HG03095 (cell line): ENCODE measurements at regions not wholly inside any gene's neighbourhood (a gene's known extent, or its start where the extent isn't known, plus 50 kb on each side); places are given as distances from the start of the nearest gene placed in this dataset.

ENCODE experiments used
- ATAC-seq: cut with Tn5 transposase; IDR thresholded peaks from one replicate; pipeline ENCODE4 v1.9.1; 2021; ENCODE audit warnings: moderate library complexity; ENCODE audit not compliant: unreplicated experiment

DNA sequence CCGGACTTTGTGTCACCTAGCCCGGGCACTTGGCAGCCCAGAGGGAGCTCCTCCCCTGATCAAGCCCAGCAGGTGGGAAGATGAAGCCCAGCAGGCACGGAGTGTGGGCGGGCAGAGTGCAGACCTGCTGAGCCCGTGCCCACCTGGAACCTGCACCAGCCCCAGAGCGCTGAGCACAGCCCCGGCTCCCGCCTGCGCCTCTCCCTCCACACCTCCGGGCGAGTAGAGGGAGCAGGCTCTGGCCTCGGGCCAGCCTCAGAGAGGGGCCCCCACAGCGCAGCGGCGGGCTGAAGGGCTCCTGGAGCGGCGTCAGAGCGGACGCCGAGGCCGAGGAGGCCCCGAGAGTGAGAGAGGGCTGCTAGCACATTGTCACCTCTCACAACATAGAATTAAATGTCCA, 257.7 kb downstream of the VGLL3 start:
- no peak for ATAC-seq

- ATAC-seq: no peak
Observed at GRCh38 chr3:86731501-86731901, 259.4 kb downstream of the VGLL3 start.

DNA sequence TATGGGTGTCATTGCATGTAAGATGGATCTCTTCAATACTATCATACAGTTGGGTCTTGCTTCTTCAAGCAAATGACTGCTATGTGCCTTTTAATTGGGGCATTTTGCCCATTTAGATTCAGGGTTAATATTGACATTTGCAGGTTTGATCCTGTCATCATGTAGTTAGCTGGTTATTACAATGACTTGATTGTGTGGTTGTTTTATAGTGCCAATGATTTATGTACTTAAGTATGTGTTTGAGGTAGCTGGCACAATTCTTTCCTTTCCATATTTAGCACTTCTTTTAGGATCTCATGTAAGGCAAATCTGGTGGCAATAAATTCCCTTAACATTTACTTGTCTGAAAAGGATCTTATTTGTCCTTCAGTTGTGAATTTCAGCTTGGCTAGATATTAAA, 267.5 kb downstream of the VGLL3 start:
- no peak for ATAC-seq

DNA sequence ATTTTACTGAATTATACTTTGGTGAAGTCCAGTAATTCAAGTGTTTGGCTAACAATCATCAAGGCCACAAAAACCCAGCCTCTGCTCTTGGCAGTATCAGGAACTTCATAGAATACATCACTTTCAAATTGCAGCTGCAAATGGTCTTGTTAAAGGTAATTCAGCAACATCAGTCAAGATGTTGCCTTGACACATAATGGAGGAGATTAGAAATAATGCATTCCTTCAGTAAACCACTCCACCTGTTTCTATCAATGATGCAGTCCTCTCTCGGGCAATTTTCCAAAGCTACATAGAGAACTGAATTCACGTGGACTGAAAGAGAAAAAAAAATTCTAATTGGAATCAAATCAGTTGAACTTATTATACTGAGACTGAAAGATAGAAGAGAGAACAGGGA, 279.3 kb downstream of the VGLL3 start:
- ATAC-seq: no peak

- no peak for ATAC-seq
Observed at GRCh38 chr3:86708893-86709292, 282.1 kb downstream of the VGLL3 start.

DNA sequence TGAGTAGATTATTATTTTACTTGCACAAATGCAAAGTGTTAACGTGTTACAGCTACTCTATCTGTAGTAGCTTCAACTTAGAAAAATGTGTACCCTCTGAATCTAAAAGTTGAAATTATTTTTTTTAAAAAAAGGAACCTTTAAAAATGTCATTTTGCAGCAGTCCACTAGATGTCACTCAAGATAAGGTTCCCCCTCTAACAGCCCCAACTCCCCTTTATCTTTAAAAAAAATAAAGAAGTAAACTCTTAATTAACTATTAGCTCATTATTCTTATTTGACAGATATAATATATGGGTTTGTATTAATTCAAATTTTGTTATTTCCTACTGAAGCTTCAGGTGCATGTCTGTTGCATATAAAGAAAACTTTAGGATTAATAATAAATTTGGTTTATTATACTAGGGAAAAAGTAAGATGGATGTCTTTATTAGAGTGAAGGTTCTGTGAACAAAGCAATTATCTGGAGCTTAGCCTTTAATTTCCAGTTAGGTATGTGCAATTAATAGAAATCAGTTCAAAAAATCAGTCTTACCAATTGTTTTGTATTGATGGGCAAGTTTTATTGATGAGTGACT, 288.5 kb downstream of the VGLL3 start:
- ATAC-seq: no peak

DNA sequence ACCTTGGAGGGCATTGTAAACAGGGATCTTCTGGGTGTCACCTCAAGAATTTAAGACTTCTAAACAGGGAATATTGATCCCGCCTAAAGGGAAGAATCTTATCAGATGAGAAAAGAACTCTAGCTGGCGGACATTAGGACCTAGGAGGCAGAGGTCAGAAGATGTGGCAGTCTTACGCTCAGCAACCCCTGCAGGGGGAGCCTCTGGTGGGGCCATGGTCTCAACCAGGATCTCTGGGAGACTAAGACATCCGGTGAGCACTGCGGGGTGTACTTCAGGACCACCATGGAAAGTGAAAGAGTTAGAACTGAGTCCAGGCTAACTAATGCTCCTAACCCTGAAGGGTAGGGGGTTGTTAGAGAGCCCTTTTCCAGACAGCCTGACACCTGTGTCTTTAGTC, 295.2 kb downstream of the VGLL3 start:
- no peak for ATAC-seq

DNA sequence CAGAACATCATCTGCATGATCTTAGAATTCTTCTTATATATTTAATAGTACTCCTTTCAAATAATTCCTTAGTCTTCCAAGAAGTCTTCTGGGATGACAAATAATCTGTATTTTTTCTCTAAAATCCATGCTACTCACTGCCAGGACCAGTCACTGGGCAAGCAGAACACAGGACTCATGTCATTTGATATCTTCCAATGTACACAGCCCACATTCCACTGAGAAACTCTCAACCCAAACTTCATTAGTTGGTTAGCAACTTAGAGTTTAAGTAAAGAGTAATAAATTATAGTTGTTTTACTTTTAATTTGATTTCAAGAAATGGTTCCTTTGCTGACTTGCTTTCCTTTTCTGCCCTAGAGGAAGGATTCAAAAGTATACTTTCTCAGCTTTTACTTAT, 317.0 kb downstream of the VGLL3 start:
- ATAC-seq: no peak

- ATAC-seq: no peak
Observed at GRCh38 chr3:86661817-86662216, 329.1 kb downstream of the VGLL3 start.

DNA sequence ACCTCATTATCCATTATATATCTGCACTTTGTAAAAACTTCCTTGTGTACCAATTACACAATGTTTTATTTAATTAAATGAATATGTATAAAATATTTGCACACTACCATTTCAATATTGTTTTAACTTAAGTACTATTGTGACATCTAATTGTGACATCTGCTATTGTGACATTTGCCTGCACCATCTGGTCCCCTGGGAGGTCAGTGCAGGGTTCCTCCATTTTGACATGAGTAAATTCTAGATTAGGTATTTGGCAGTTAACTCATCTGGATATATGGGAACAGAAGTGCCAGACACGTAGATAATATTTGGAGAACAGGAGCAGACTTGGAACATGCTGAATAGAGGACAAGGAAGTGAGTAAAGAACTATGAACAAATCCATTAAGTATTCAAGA, 332.1 kb downstream of the VGLL3 start:
- ATAC-seq: no peak

GRCh38 chr3:86654806-86655460, 336.0 kb downstream of the VGLL3 start:
- no peak for ATAC-seq

DNA sequence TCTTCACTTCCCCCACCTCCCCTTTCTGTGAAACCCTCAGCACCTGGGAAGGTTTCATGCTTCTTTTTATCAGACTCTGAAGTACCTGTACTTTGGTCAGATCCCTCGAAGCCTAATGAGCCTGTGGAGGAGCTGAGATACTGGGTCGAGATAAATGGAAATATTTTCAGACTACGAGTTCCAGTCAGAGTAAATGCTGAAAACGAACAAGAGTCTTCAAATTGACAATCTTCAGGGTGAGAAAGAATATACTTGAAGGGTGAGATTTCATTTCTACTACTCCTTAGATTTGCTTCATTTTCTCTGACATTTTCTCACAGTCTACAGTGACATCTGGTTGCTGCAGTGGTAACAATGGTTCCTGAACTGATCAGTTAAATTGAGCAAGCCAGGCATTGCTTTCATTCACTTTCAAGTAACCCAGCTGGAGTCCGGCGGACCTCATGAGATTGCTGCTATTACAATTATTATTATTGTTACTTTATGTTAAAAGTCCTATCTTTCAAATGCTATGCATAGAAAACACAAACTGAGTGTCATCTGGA, 337.2 kb downstream of the VGLL3 start:
- no peak for ATAC-seq

DNA sequence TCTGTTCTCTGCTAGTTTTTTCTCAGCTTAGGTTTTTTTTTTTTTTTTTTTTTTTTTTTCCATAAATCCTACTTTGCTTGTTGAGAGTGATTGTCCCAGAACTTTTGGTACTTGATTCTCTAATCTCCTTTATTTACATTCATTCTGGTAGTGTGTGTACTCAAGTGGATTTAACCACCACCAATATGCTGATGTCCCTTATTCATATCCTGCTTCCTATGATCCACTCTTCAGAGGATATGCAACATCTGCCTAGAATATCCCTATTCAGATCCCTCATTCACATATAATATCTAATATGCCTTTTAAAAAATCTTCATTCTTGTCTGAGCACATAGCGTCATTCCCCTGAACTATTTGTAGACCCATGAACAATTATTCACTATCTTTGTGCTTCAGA, 342.9 kb downstream of the VGLL3 start:
- ATAC-seq: no peak

DNA sequence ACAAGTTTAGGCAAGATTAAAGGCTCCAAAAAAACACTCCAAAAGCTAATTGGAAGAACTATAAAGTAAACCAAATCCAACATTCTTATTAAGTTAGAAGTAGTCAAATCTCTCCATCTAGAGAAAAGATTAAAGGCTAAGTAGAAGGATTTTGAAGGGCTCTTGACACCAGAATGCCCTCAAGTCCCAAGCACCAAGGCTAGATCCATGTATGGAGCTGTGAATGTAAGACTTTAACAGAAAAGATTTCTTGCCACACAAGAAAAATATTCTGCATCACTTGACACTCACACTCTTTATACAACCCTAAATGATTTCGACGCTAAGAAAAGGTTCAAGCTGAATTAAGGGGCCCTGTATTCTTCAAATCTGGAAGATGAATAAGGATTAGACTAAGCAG, 345.2 kb downstream of the VGLL3 start:
- no peak for ATAC-seq

- no peak for ATAC-seq
Observed at GRCh38 chr3:86634361-86634760, 356.6 kb downstream of the VGLL3 start.

DNA sequence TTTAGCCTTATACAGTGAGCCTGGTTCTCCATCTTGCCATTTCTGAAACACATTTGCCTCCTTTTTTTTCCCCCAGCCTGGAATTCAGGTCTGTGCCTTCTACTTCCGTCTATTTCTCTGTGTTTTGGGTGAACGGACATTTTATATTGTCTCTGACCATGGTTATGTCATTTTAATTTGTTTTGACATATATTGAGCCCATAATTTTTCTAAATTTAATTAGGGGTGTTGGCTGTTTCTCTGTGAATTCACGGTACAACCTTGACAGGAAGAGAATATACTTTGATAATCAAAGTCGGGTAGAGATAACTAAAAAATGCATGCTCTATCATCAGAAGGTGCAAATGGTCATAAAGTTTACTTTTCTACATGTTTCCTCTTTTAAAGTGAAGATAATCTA, 361.4 kb downstream of the VGLL3 start:
- no peak for ATAC-seq

DNA sequence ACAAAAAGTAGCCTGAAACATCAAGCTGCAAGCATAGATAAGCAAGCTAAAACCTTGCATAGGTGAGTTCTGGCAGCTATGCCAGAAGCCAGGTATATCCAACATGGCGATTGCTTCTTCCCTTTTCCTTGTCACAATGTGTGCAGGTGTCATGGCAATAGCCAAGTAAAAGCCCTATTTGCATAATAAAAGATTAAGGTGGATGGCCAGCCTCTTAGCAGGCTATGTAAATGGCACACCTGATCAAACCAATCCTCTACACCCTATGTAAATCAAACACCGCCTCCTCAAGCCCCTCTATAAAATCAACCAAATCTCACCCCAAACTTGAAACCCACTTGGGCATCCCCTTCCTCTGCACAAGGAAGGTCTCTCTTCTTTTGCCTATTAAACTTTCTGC, 366.8 kb downstream of the VGLL3 start:
- ATAC-seq: no peak

- ATAC-seq: no peak
Observed at GRCh38 chr3:86618706-86619105, 372.2 kb downstream of the VGLL3 start.

DNA sequence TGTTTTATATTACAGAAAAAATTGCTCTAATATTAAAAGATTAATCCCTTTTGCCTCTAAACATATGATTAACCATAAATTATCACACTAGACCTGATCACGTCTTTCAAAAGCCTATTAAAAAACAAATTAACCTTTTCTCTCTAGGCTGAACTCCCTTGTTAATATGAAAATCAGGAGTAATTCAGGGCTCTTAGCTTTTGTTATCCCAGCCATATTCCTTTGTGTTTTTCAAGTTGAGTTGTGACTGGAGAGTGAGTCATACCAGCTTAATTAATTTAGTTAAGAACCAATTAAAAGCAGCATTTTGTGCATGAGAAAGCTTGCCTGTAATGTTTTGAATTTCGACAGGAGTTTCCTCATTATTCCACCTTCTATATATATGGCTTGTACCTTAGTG, 385.8 kb downstream of the VGLL3 start:
- no peak for ATAC-seq

DNA sequence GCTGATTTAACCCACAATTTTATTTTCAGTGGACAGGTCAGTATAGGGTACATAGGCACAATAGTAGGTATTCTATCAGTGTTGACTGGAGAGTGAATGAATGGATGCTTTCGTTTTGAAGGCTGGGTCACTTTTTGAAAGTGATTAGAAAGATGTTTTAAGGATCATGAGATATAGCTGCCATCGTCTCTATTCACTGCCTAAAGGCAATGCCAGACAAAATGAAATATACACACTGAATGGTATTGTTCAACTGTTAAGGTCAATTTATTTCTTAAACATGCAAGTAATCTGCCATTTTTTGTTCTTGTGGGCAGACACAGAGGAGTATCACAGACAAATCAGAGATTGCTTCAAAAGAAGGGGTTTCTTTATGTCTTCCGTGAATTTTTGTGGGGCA, 395.3 kb downstream of the VGLL3 start:
- no peak for ATAC-seq

- no peak for ATAC-seq
Observed at GRCh38 chr3:86594838-86595237, 396.1 kb downstream of the VGLL3 start.

- no peak for ATAC-seq
Observed at GRCh38 chr3:86578071-86578470, 412.9 kb downstream of the VGLL3 start.

DNA sequence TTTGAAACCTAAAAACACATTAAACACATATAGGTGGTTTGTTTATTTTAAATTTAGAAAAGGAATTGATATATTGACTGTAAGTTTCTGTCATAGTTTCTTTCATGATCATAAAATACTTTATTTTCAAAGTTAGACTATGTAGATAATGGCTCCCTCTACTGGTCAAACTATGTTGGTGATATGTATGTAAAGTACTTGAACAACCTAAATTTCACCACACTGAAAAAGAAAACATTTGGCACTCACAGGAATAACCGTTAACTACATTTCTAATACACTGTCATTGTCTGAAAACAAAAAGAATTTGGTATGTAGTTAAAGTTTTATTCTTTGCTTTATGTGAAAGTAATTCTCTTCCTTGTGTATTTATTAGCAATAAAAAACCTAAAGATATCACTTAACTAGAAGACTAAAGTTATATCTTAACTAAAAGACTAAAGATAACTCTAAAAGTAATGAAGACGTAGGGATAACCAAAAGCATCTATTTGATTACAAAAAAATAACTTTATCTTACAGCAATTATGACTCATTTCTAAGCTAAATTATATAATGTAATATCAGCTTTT, 427.5 kb downstream of the VGLL3 start:
- ATAC-seq: peak; percentile 63
